ENCODE measurements at regions not wholly inside any gene's neighbourhood (a gene's known extent, or its start where the extent isn't known, plus 50 kb on each side); places are given as distances from the start of the nearest gene placed in this dataset.

- DNase-seq (ENCODE audit: low read depth): no peak
Observed at GRCh38 chr15:98144388-98144787, 183.9 kb downstream of the ARRDC4 start.

GRCh38 chr15:98146031-98146820 lies 185.7 kb downstream of the ARRDC4 start:
- DNase-seq (ENCODE audit: low read depth): no peak

- no peak for DNase-seq (ENCODE audit: low read depth)
Observed at GRCh38 chr15:98147415-98147814, 186.9 kb downstream of the ARRDC4 start.

- DNase-seq (ENCODE audit: low read depth): no peak
Observed at GRCh38 chr15:98150084-98150483, 189.6 kb downstream of the ARRDC4 start.

- no peak for DNase-seq (ENCODE audit: low read depth)
Observed at GRCh38 chr15:98150536-98150935, 190.0 kb downstream of the ARRDC4 start.

- no peak for DNase-seq (ENCODE audit: low read depth)
Observed at GRCh38 chr15:98151096-98151495, 190.6 kb downstream of the ARRDC4 start.

- no peak for DNase-seq (ENCODE audit: low read depth)
Observed at GRCh38 chr15:98152156-98152555, 191.7 kb downstream of the ARRDC4 start.

- DNase-seq (ENCODE audit: low read depth): peak; percentile 22
Observed at GRCh38 chr15:98154863-98155262, 194.4 kb downstream of the ARRDC4 start.

GRCh38 chr15:98155356-98155755 lies 194.9 kb downstream of the ARRDC4 start:
- no peak for DNase-seq (ENCODE audit: low read depth)

- no peak for DNase-seq (ENCODE audit: low read depth)
Observed at GRCh38 chr15:98160236-98160635, 199.7 kb downstream of the ARRDC4 start.

- no peak for DNase-seq (ENCODE audit: low read depth)
Observed at GRCh38 chr15:98163319-98164045, 203.0 kb downstream of the ARRDC4 start.

- DNase-seq (ENCODE audit: low read depth): no peak
Observed at GRCh38 chr15:98164571-98164970, 204.1 kb downstream of the ARRDC4 start.

GRCh38 chr15:98164986-98165385 lies 204.5 kb downstream of the ARRDC4 start:
- DNase-seq (ENCODE audit: low read depth): no peak

GRCh38 chr15:98167722-98168268 lies 207.3 kb downstream of the ARRDC4 start:
- no peak for DNase-seq (ENCODE audit: low read depth)

- no peak for DNase-seq (ENCODE audit: low read depth)
Observed at GRCh38 chr15:98169551-98169950, 209.0 kb downstream of the ARRDC4 start.

GRCh38 chr15:98174286-98174685 lies 213.8 kb downstream of the ARRDC4 start:
- DNase-seq (ENCODE audit: low read depth): no peak

- DNase-seq (ENCODE audit: low read depth): no peak
Observed at GRCh38 chr15:98174841-98175240, 214.3 kb downstream of the ARRDC4 start.

GRCh38 chr15:98177966-98178592 lies 217.6 kb downstream of the ARRDC4 start:
- DNase-seq (ENCODE audit: low read depth): no peak

GRCh38 chr15:98178861-98179260 lies 218.4 kb downstream of the ARRDC4 start:
- DNase-seq (ENCODE audit: low read depth): no peak

GRCh38 chr15:98187549-98187948 lies 227.0 kb downstream of the ARRDC4 start:
- no peak for DNase-seq (ENCODE audit: low read depth)

- DNase-seq (ENCODE audit: low read depth): no peak
Observed at GRCh38 chr15:98190914-98191313, 230.4 kb downstream of the ARRDC4 start.

- DNase-seq (ENCODE audit: low read depth): no peak
Observed at GRCh38 chr15:98195796-98196195, 235.3 kb downstream of the ARRDC4 start.

GRCh38 chr15:98196371-98196770 lies 235.9 kb downstream of the ARRDC4 start:
- DNase-seq (ENCODE audit: low read depth): no peak
